Activated CD4-positive, alpha-beta T cell treated with anti-CD3 and anti-CD28 coated beads, Interleukin-2, amount 10 ng/mL, durations not matched to agents 7 days and 5 days (primary cell): ENCODE measurements at regions not wholly inside any gene's neighbourhood (a gene's known extent, or its start where the extent isn't known, plus 50 kb on each side); places are given as distances from the start of the nearest gene placed in this dataset.

Experiments
- CTCF ChIA-PET: fragments of 350-600 bp; sonication (Branson Sonifier 250); formaldehyde crosslinking; loops from one replicate; lab custom pipeline; 2021; ENCODE audit warnings: antibody characterized with exemption; lab: Charles Lee
- POLR2A ChIA-PET: fragments of 350-600 bp; sonication (Branson Sonifier 250); formaldehyde crosslinking; loops from one replicate; lab custom pipeline; 2021; ENCODE audit warnings: antibody characterized with exemption; lab: Charles Lee
- DNase-seq: peaks from one replicate; pipeline ENCODE4 v3.0.0-alpha.2; 2020
- H3K27ac Mint-ChIP-seq: one replicate; pipeline ENCODE4 v1.8.0; 2021; ENCODE audit warnings: mild to moderate bottlenecking, moderate library complexity, mixed read lengths
- H3K27me3 Mint-ChIP-seq: one replicate; pipeline ENCODE4 v1.8.0; 2021; ENCODE audit warnings: mixed read lengths
- H3K36me3 Mint-ChIP-seq: one replicate; pipeline ENCODE4 v1.8.0; 2021; ENCODE audit warnings: low read depth, mixed read lengths
- H3K4me1 Mint-ChIP-seq: one replicate; pipeline ENCODE4 v1.8.0; 2021; ENCODE audit warnings: mixed read lengths
- H3K4me3 Mint-ChIP-seq: one replicate; pipeline ENCODE4 v1.8.0; 2021; ENCODE audit warnings: mild to moderate bottlenecking, moderate library complexity, mixed read lengths
- H3K9me3 Mint-ChIP-seq: one replicate; pipeline ENCODE4 v1.8.0; 2021; ENCODE audit warnings: mixed read lengths

- no peak overlapping the region for H3K4me3 Mint-ChIP-seq
- POLR2A ChIA-PET, result no interaction called here
- H3K27ac Mint-ChIP-seq, result no peak overlapping the region
- no peak for DNase-seq
- H3K36me3 Mint-ChIP-seq, result no peaks in the 10 kb centered on the region
- no peaks in the 10 kb centered on the region for H3K4me1 Mint-ChIP-seq
- CTCF ChIA-PET, result no interaction called here
- H3K9me3 Mint-ChIP-seq, result peaks cover 6% of the 10 kb centered on the region
- no peaks in the 10 kb centered on the region for H3K27me3 Mint-ChIP-seq
These were observed 702.7 kb downstream of the SOCS6 start for GRCh38 chr18:70991577-70991976.

GRCh38 chr18:70985948-70986347, 697.1 kb downstream of the SOCS6 start:
- no peaks in the 10 kb centered on the region for H3K27me3 Mint-ChIP-seq
- no peak for DNase-seq
- ChIA-PET CTCF (no interaction called here), POLR2A (no interaction called here)
- H3K27ac Mint-ChIP-seq, result no peak overlapping the region
- no peak overlapping the region for H3K4me3 Mint-ChIP-seq
- H3K4me1 Mint-ChIP-seq, result no peaks in the 10 kb centered on the region
- H3K36me3 Mint-ChIP-seq, result no peaks in the 10 kb centered on the region
- peaks cover 20% of the 10 kb centered on the region for H3K9me3 Mint-ChIP-seq

- H3K9me3 Mint-ChIP-seq, result peaks cover 14% of the 10 kb centered on the region
- no peaks in the 10 kb centered on the region for H3K4me1 Mint-ChIP-seq
- H3K36me3 Mint-ChIP-seq, result no peaks in the 10 kb centered on the region
- H3K4me3 Mint-ChIP-seq, result no peak overlapping the region
- H3K27ac Mint-ChIP-seq, result no peak overlapping the region
- ChIA-PET POLR2A (no interaction called here), CTCF (no interaction called here)
- no peaks in the 10 kb centered on the region for H3K27me3 Mint-ChIP-seq
- DNase-seq, result no peak
These were observed 693.4 kb downstream of the SOCS6 start for GRCh38 chr18:70982292-70982691.

GRCh38 chr18:70981400-70982140, 692.7 kb downstream of the SOCS6 start:
- H3K36me3 Mint-ChIP-seq, result no peaks in the 10 kb centered on the region
- ChIA-PET POLR2A (no interaction called here), CTCF (no interaction called here)
- H3K4me1 Mint-ChIP-seq, result no peaks in the 10 kb centered on the region
- H3K4me3 Mint-ChIP-seq, result no peak overlapping the region
- peaks cover 14% of the 10 kb centered on the region for H3K9me3 Mint-ChIP-seq
- H3K27ac Mint-ChIP-seq, result no peak overlapping the region
- no peaks in the 10 kb centered on the region for H3K27me3 Mint-ChIP-seq
- no peak for DNase-seq

GRCh38 chr18:70973626-70974025, 684.8 kb downstream of the SOCS6 start:
- no peaks in the 10 kb centered on the region for H3K27me3 Mint-ChIP-seq
- DNase-seq, result no peak
- peaks cover 6% of the 10 kb centered on the region for H3K9me3 Mint-ChIP-seq
- ChIA-PET CTCF (no interaction called here), POLR2A (no interaction called here)
- no peaks in the 10 kb centered on the region for H3K4me1 Mint-ChIP-seq
- no peak overlapping the region for H3K4me3 Mint-ChIP-seq
- H3K27ac Mint-ChIP-seq, result no peak overlapping the region
- H3K36me3 Mint-ChIP-seq, result no peaks in the 10 kb centered on the region

GRCh38 chr18:70966419-70966818, 677.6 kb downstream of the SOCS6 start:
- DNase-seq, result no peak
- H3K9me3 Mint-ChIP-seq, result peaks cover under 1% of the 10 kb centered on the region
- H3K27me3 Mint-ChIP-seq, result no peaks in the 10 kb centered on the region
- POLR2A ChIA-PET, result no interaction called here
- CTCF ChIA-PET, result no interaction called here
- H3K36me3 Mint-ChIP-seq, result no peaks in the 10 kb centered on the region
- H3K4me1 Mint-ChIP-seq, result no peaks in the 10 kb centered on the region
- H3K27ac Mint-ChIP-seq, result no peak overlapping the region
- H3K4me3 Mint-ChIP-seq, result no peak overlapping the region

- no peak overlapping the region for H3K27ac Mint-ChIP-seq
- ChIA-PET POLR2A (interaction anchor here (0.6 kb wide), 1 partner anchor 13 kb away, joined by 5 read pairs; no protein-coding TSS in a partner anchor), CTCF (no interaction called here)
- H3K4me3 Mint-ChIP-seq, result no peak overlapping the region
- no peaks in the 10 kb centered on the region for H3K4me1 Mint-ChIP-seq
- no peaks in the 10 kb centered on the region for H3K36me3 Mint-ChIP-seq
- H3K9me3 Mint-ChIP-seq, result no peaks in the 10 kb centered on the region
- DNase-seq, result no peak
- H3K27me3 Mint-ChIP-seq, result no peaks in the 10 kb centered on the region
These were observed 673.1 kb downstream of the SOCS6 start for GRCh38 chr18:70961939-70962338.

GRCh38 chr18:70956554-70956953, 667.7 kb downstream of the SOCS6 start:
- Mint-ChIP-seq H3K27ac (no peak overlapping the region), H3K27me3 (no peaks in the 10 kb centered on the region), H3K4me3 (no peak overlapping the region), H3K9me3 (no peaks in the 10 kb centered on the region), H3K36me3 (no peaks in the 10 kb centered on the region), H3K4me1 (no peaks in the 10 kb centered on the region)
- DNase-seq, result no peak
- POLR2A ChIA-PET, result no interaction called here
- CTCF ChIA-PET, result no interaction called here

- H3K4me3 Mint-ChIP-seq, result no peak overlapping the region
- no peak overlapping the region for H3K27ac Mint-ChIP-seq
- ChIA-PET CTCF (no interaction called here), POLR2A (no interaction called here)
- DNase-seq, result no peak
- H3K27me3 Mint-ChIP-seq, result no peaks in the 10 kb centered on the region
- no peaks in the 10 kb centered on the region for H3K4me1 Mint-ChIP-seq
- H3K36me3 Mint-ChIP-seq, result no peaks in the 10 kb centered on the region
- H3K9me3 Mint-ChIP-seq, result no peaks in the 10 kb centered on the region
These were observed 647.3 kb downstream of the SOCS6 start for GRCh38 chr18:70936160-70936559.

- POLR2A ChIA-PET, result no interaction called here
- Mint-ChIP-seq H3K27me3 (no peaks in the 10 kb centered on the region), H3K27ac (no peak overlapping the region), H3K4me3 (no peak overlapping the region), H3K36me3 (no peaks in the 10 kb centered on the region), H3K9me3 (no peaks in the 10 kb centered on the region), H3K4me1 (no peaks in the 10 kb centered on the region)
- no peak for DNase-seq
- CTCF ChIA-PET, result no interaction called here
These were observed 643.3 kb downstream of the SOCS6 start for GRCh38 chr18:70931942-70932814.

- no peak for DNase-seq
- no peaks in the 10 kb centered on the region for H3K36me3 Mint-ChIP-seq
- no peak overlapping the region for H3K4me3 Mint-ChIP-seq
- no peaks in the 10 kb centered on the region for H3K9me3 Mint-ChIP-seq
- H3K4me1 Mint-ChIP-seq, result no peaks in the 10 kb centered on the region
- ChIA-PET POLR2A (no interaction called here), CTCF (no interaction called here)
- H3K27ac Mint-ChIP-seq, result no peak overlapping the region
- H3K27me3 Mint-ChIP-seq, result no peaks in the 10 kb centered on the region
These were observed 632.1 kb downstream of the SOCS6 start for GRCh38 chr18:70920840-70921374.

GRCh38 chr18:70907673-70908072, 618.8 kb downstream of the SOCS6 start:
- H3K4me1 Mint-ChIP-seq, result no peaks in the 10 kb centered on the region
- H3K27ac Mint-ChIP-seq, result no peak overlapping the region
- CTCF ChIA-PET, result interaction anchor here (0.6 kb wide), 1 partner anchor 699 kb away, joined by 5 read pairs; no protein-coding TSS in a partner anchor
- H3K4me3 Mint-ChIP-seq, result no peak overlapping the region
- peaks cover under 1% of the 10 kb centered on the region for H3K9me3 Mint-ChIP-seq
- no peaks in the 10 kb centered on the region for H3K27me3 Mint-ChIP-seq
- no peaks in the 10 kb centered on the region for H3K36me3 Mint-ChIP-seq
- DNase-seq, result no peak
- POLR2A ChIA-PET, result no interaction called here

- Mint-ChIP-seq H3K27ac (no peak overlapping the region), H3K9me3 (peaks cover 6% of the 10 kb centered on the region), H3K27me3 (no peaks in the 10 kb centered on the region), H3K36me3 (no peaks in the 10 kb centered on the region), H3K4me1 (no peaks in the 10 kb centered on the region), H3K4me3 (no peak overlapping the region)
- no peak for DNase-seq
- POLR2A ChIA-PET, result no interaction called here
- CTCF ChIA-PET, result no interaction called here
These were observed 603.5 kb downstream of the SOCS6 start for GRCh38 chr18:70892381-70892780.
